Activated CD8-positive, alpha-beta T cell treated with anti-CD3 and anti-CD28 coated beads, Interleukin-2, amount 10 ng/mL, durations not matched to agents 7 days and 5 days (primary cell): ENCODE measurements at regions not wholly inside any gene's neighbourhood (a gene's known extent, or its start where the extent isn't known, plus 50 kb on each side); places are given as distances from the start of the nearest gene placed in this dataset.

Source experiments
- ATAC-seq: fragments of 150-1000 bp; cut with Tn5 transposase; one replicate; pipeline ENCODE4 v1.10.0; 2021; ENCODE audit warnings: moderate library complexity
- CTCF ChIA-PET: fragments of 350-600 bp; sonication (Branson Sonifier 250); formaldehyde crosslinking; loops from one replicate; lab custom pipeline; 2021; ENCODE audit warnings: antibody characterized with exemption; lab: Charles Lee
- POLR2A ChIA-PET: fragments of 350-600 bp; sonication (Branson Sonifier 250); formaldehyde crosslinking; loops from one replicate; lab custom pipeline; 2021; ENCODE audit warnings: antibody characterized with exemption; lab: Charles Lee
- DNase-seq: peaks from one replicate; pipeline ENCODE4 v3.0.0-alpha.2; 2020
- H3K27ac Mint-ChIP-seq: one replicate; pipeline ENCODE4 v1.8.0; 2021; ENCODE audit warnings: mild to moderate bottlenecking, mixed read lengths
- H3K27me3 Mint-ChIP-seq: one replicate; pipeline ENCODE4 v1.8.0; 2021; ENCODE audit warnings: low read depth, mixed read lengths
- H3K36me3 Mint-ChIP-seq: one replicate; pipeline ENCODE4 v1.8.0; 2021; ENCODE audit warnings: low read depth, mixed read lengths
- H3K4me1 Mint-ChIP-seq: one replicate; pipeline ENCODE4 v1.8.0; 2021; ENCODE audit warnings: low read depth, mixed read lengths
- H3K4me3 Mint-ChIP-seq: one replicate; pipeline ENCODE4 v1.8.0; 2021; ENCODE audit warnings: mild to moderate bottlenecking, mixed read lengths
- H3K9me3 Mint-ChIP-seq: one replicate; pipeline ENCODE4 v1.8.0; 2022; ENCODE audit warnings: mixed read lengths; ENCODE audit not compliant: insufficient read depth

DNA sequence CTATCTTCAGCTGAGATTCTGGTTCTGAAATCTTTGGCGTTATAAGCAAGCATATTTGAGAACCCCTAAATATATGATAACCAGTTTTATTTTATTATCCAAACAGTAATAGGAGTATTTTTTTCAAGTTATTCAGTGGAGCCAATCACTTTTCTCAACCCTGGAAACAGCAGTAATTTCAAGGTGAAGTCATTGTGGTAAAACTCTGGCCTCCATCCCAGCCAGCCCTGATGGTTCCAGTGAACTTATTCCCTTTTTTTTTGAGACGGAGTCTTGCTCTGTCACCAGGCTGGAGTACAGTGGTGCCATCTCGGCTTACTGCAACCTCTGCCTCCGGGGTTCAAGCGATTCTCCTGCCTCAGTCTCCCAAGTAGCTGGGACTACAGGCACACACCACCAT is 545.4 kb upstream of the IL12A start:
- Mint-ChIP-seq H3K9me3 (no peaks in the 10 kb centered on the region), H3K4me3 (no peak overlapping the region), H3K27me3 (no peaks in the 10 kb centered on the region), H3K36me3 (no peaks in the 10 kb centered on the region), H3K27ac (no peak overlapping the region), H3K4me1 (no peaks in the 10 kb centered on the region)
- ATAC-seq (no peak), DNase-seq (no peak)
- POLR2A ChIA-PET: no interaction called here
- CTCF ChIA-PET: no interaction called here

DNA sequence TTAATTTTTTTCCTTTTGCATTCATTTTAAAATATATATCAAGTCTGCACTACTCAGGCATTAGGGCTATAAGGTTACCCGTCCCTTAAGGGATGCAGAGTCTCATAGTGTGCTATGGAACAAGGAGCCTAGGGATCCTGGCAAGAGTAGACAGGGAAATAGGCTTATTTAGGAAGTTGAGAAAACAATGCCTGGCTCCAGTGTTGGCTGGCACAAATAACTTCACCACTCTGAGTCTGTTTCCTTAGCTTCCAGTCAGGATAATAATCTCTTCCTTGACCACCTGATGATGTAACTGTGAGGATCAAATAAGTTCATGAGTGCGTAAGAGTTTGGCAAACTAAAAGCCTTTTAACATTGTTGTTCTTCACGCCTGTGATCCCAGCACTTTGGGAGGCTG is 540.8 kb upstream of the IL12A start:
- no peaks in the 10 kb centered on the region for H3K36me3 Mint-ChIP-seq
- CTCF ChIA-PET: no interaction called here
- ATAC-seq (no peak), DNase-seq (no peak)
- H3K9me3 Mint-ChIP-seq: no peaks in the 10 kb centered on the region
- H3K4me3 Mint-ChIP-seq: no peak overlapping the region
- no peaks in the 10 kb centered on the region for H3K4me1 Mint-ChIP-seq
- no peaks in the 10 kb centered on the region for H3K27me3 Mint-ChIP-seq
- H3K27ac Mint-ChIP-seq: no peak overlapping the region
- POLR2A ChIA-PET: no interaction called here

DNA sequence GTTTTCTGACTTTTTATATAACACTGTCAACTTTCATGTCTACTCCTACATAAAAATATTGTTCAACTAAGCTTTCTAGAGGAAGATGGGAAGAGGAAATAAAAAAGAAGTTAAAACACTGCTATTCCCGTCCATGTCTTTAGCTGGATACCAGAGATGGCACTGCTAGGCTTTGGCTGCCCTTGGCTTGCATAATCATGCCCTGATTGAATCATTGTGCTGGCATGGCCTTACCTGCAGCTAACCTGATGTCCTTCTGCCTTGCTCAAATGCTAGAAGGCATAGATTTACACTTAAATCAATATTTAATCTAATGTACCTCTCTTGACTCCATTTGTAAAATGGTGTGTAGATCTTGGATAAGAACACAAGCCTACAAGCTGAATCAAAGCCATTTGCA is 539.7 kb upstream of the IL12A start:
- Mint-ChIP-seq H3K9me3 (no peaks in the 10 kb centered on the region), H3K4me1 (no peaks in the 10 kb centered on the region), H3K27me3 (no peaks in the 10 kb centered on the region), H3K36me3 (no peaks in the 10 kb centered on the region), H3K27ac (no peak overlapping the region), H3K4me3 (no peak overlapping the region)
- no peak for ATAC-seq
- CTCF ChIA-PET: no interaction called here
- no peak for DNase-seq
- POLR2A ChIA-PET: no interaction called here

GRCh38 chr3:159451067-159451466 is 537.6 kb upstream of the IL12A start:
- H3K4me1 Mint-ChIP-seq: no peaks in the 10 kb centered on the region
- ChIA-PET POLR2A (no interaction called here), CTCF (no interaction called here)
- ATAC-seq: no peak
- H3K9me3 Mint-ChIP-seq: no peaks in the 10 kb centered on the region
- H3K4me3 Mint-ChIP-seq: no peak overlapping the region
- no peak for DNase-seq
- no peak overlapping the region for H3K27ac Mint-ChIP-seq
- no peaks in the 10 kb centered on the region for H3K36me3 Mint-ChIP-seq
- no peaks in the 10 kb centered on the region for H3K27me3 Mint-ChIP-seq

- CTCF ChIA-PET: no interaction called here
- no peaks in the 10 kb centered on the region for H3K36me3 Mint-ChIP-seq
Observed at GRCh38 chr3:159451482-159451881, 537.2 kb upstream of the IL12A start.

GRCh38 chr3:159453036-159453435 is 535.6 kb upstream of the IL12A start:
- Mint-ChIP-seq H3K27ac (no peak overlapping the region), H3K4me3 (no peak overlapping the region)
- CTCF ChIA-PET: no interaction called here

More at GRCh38 chr3:159451482-159451881, 537.2 kb upstream of the IL12A start:
- DNase-seq: no peak
- peak overlapping the region; percentile 22 for H3K27ac Mint-ChIP-seq
- POLR2A ChIA-PET: no interaction called here
- no peak overlapping the region for H3K4me3 Mint-ChIP-seq
- ATAC-seq: no peak
- no peaks in the 10 kb centered on the region for H3K4me1 Mint-ChIP-seq
- H3K9me3 Mint-ChIP-seq: no peaks in the 10 kb centered on the region
- no peaks in the 10 kb centered on the region for H3K27me3 Mint-ChIP-seq

GRCh38 chr3:159453945-159454344 is 534.7 kb upstream of the IL12A start:
- no peak for ATAC-seq
- no peaks in the 10 kb centered on the region for H3K36me3 Mint-ChIP-seq
- H3K9me3 Mint-ChIP-seq: no peaks in the 10 kb centered on the region

More at GRCh38 chr3:159453036-159453435, 535.6 kb upstream of the IL12A start:
- H3K9me3 Mint-ChIP-seq: no peaks in the 10 kb centered on the region
- H3K36me3 Mint-ChIP-seq: no peaks in the 10 kb centered on the region
- no peaks in the 10 kb centered on the region for H3K4me1 Mint-ChIP-seq
- no peaks in the 10 kb centered on the region for H3K27me3 Mint-ChIP-seq
- DNase-seq: no peak
- no peak for ATAC-seq
- POLR2A ChIA-PET: no interaction called here

GRCh38 chr3:159455741-159456181 is 532.9 kb upstream of the IL12A start:
- Mint-ChIP-seq H3K36me3 (no peaks in the 10 kb centered on the region), H3K9me3 (no peaks in the 10 kb centered on the region), H3K4me3 (no peak overlapping the region), H3K4me1 (no peaks in the 10 kb centered on the region), H3K27me3 (no peaks in the 10 kb centered on the region), H3K27ac (no peak overlapping the region)
- no peak for DNase-seq
- ChIA-PET CTCF (no interaction called here), POLR2A (no interaction called here)
- no peak for ATAC-seq

More at GRCh38 chr3:159453945-159454344, 534.7 kb upstream of the IL12A start:
- DNase-seq: no peak
- Mint-ChIP-seq H3K4me1 (no peaks in the 10 kb centered on the region), H3K27me3 (no peaks in the 10 kb centered on the region), H3K4me3 (no peak overlapping the region), H3K27ac (no peak overlapping the region)
- ChIA-PET CTCF (no interaction called here), POLR2A (no interaction called here)

GRCh38 chr3:159458010-159458409 is 530.6 kb upstream of the IL12A start:
- Mint-ChIP-seq H3K4me3 (no peak overlapping the region), H3K36me3 (no peaks in the 10 kb centered on the region), H3K27me3 (no peaks in the 10 kb centered on the region), H3K4me1 (no peaks in the 10 kb centered on the region), H3K9me3 (no peaks in the 10 kb centered on the region), H3K27ac (no peak overlapping the region)
- ChIA-PET CTCF (no interaction called here), POLR2A (no interaction called here)
- DNase-seq: no peak
- no peak for ATAC-seq

GRCh38 chr3:159458982-159459381 is 529.7 kb upstream of the IL12A start:
- Mint-ChIP-seq H3K27me3 (no peaks in the 10 kb centered on the region), H3K9me3 (no peaks in the 10 kb centered on the region), H3K4me1 (no peaks in the 10 kb centered on the region), H3K36me3 (no peaks in the 10 kb centered on the region), H3K27ac (no peak overlapping the region), H3K4me3 (no peak overlapping the region)
- CTCF ChIA-PET: no interaction called here
- POLR2A ChIA-PET: no interaction called here
- ATAC-seq (no peak), DNase-seq (no peak)

DNA sequence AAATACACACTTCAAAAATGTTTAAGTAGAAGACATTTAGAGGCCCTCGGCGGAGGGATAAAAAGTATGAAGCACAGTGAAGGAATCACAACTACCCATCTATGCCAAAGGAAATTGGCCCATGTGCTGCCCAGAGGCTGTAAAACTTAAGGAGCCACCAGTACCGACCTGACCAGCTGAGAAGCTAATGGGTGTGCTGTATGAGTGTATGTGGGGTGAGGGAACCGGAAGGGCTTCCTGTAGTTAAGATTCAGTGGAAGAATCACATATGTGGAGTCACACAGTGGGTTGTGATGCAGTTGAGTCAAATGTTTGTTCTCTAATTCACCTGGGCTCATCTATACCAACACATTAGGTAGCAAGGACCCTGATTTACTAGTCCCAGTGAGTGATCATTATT is 516.0 kb upstream of the IL12A start:
- no peak overlapping the region for H3K4me3 Mint-ChIP-seq
- H3K36me3 Mint-ChIP-seq: no peaks in the 10 kb centered on the region
- no peaks in the 10 kb centered on the region for H3K4me1 Mint-ChIP-seq
- ChIA-PET POLR2A (no interaction called here), CTCF (no interaction called here)
- ATAC-seq (no peak), DNase-seq (no peak)
- no peaks in the 10 kb centered on the region for H3K27me3 Mint-ChIP-seq
- no peak overlapping the region for H3K27ac Mint-ChIP-seq
- no peaks in the 10 kb centered on the region for H3K9me3 Mint-ChIP-seq

GRCh38 chr3:159473206-159473605 is 515.4 kb upstream of the IL12A start:
- Mint-ChIP-seq H3K27me3 (no peaks in the 10 kb centered on the region), H3K4me3 (no peak overlapping the region), H3K4me1 (no peaks in the 10 kb centered on the region), H3K36me3 (no peaks in the 10 kb centered on the region), H3K27ac (no peak overlapping the region), H3K9me3 (no peaks in the 10 kb centered on the region)
- ATAC-seq: no peak
- POLR2A ChIA-PET: no interaction called here
- CTCF ChIA-PET: no interaction called here
- no peak for DNase-seq

GRCh38 chr3:159480046-159480445 is 508.6 kb upstream of the IL12A start:
- H3K27me3 Mint-ChIP-seq: no peaks in the 10 kb centered on the region
- ATAC-seq: no peak
- no peak overlapping the region for H3K27ac Mint-ChIP-seq
- ChIA-PET CTCF (no interaction called here), POLR2A (no interaction called here)
- no peaks in the 10 kb centered on the region for H3K4me1 Mint-ChIP-seq
- no peak for DNase-seq
- no peaks in the 10 kb centered on the region for H3K9me3 Mint-ChIP-seq
- H3K36me3 Mint-ChIP-seq: no peaks in the 10 kb centered on the region
- no peak overlapping the region for H3K4me3 Mint-ChIP-seq
